ENCODE measurements at regions not wholly inside any gene's neighbourhood (a gene's known extent, or its start where the extent isn't known, plus 50 kb on each side); places are given as distances from the start of the nearest gene placed in this dataset.

DNA sequence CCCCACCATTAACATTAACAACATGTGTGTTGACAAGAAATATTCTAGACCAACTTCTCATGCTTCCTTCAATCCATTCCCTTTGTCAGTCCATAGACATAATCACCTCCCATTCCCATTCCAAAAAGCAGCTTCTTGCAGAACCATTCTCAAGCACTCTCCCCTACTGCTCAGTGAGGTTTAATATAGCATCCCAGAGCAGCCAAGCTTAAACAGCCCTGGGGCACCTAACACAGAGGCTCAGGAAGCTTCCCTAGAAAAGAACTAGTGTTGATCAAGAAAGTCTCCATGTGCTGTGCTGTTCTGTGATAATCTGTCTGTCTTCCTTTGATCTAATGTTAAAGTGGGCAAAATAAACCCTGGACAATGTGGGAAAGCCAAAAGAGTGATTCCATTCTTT is 174.2 kb upstream of the NOCT start:
- no peak for DNase-seq (ENCODE audit: low read depth)
- Histone ChIP-seq H3K27me3 (ENCODE audit: control insufficient read depth, insufficient read depth, low read length) (no peaks in the 10 kb centered on the region), H3K4me3 (ENCODE audit: low read depth, low read length) (no peak overlapping the region), H3K36me3 (ENCODE audit: control insufficient read depth, insufficient read depth, low read length) (no peaks in the 10 kb centered on the region)
- TF ChIP-seq, protein P1, sequence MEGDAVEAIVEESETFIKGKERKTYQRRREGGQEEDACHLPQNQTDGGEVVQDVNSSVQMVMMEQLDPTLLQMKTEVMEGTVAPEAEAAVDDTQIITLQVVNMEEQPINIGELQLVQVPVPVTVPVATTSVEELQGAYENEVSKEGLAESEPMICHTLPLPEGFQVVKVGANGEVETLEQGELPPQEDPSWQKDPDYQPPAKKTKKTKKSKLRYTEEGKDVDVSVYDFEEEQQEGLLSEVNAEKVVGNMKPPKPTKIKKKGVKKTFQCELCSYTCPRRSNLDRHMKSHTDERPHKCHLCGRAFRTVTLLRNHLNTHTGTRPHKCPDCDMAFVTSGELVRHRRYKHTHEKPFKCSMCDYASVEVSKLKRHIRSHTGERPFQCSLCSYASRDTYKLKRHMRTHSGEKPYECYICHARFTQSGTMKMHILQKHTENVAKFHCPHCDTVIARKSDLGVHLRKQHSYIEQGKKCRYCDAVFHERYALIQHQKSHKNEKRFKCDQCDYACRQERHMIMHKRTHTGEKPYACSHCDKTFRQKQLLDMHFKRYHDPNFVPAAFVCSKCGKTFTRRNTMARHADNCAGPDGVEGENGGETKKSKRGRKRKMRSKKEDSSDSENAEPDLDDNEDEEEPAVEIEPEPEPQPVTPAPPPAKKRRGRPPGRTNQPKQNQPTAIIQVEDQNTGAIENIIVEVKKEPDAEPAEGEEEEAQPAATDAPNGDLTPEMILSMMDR (IDR thresholded peaks at IDR 0.05; ENCODE audit: insufficient read depth, low read length, poor library complexity, severe bottlenecking): no peak

DNA sequence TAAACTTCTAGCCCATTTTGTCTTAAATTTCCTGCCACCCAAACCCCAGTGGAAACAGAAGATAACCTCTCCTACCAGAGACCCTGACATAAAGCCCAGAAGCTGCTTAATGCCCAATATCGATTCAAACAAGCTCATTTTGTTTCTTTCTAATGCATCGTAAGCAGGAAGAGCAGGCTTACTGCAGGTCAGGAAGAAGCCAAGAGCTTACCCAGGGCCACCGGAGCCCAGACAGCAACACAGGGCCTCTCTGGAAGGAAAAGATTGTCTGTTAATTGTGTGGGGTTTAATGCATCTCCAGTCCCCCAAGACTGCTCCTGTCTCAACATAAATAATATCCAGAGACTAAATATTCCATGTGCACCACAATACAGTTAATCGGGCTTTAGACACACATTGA is 177.3 kb upstream of the NOCT start:
- no peaks in the 10 kb centered on the region for H3K27me3 ChIP-seq (ENCODE audit: control insufficient read depth, insufficient read depth, low read length)
- TF ChIP-seq, protein P1 (IDR thresholded peaks at IDR 0.05; ENCODE audit: insufficient read depth, low read length, poor library complexity, severe bottlenecking): no peak
- no peak for DNase-seq (ENCODE audit: low read depth)
- no peak overlapping the region for H3K4me3 ChIP-seq (ENCODE audit: low read depth, low read length)
- no peaks in the 10 kb centered on the region for H3K36me3 ChIP-seq (ENCODE audit: control insufficient read depth, insufficient read depth, low read length)

DNA sequence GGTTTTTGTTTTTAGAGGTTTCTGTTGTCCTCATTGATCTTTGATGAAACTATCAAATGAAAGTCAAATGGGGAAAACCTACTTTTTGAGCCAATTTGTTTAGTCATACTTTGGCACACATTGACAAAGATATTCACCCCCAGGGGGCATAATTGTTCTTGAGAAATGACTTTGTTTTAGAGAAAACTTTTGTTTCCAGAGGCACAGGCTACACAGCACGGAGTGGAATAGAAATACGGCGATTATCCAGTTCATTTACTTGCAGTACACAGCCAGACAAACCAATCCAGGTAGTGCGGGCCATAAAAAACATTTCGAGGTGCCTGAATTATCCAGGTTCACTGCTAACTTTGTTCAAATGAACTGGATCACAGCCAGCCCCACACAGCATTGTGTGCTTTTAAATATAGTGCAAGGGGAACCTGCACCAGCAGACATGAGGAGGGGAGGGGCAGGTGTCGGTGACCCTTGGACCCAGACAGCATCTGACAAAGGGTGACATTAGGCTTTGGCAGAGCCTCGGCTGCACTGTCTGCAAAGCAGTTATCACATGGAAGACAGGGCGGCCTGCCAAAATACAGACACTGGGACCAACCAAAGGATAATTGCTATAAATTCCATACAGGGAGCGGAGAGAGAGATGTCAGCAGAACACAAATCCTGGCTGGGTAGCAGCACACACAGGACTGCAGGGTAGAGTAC is 179.6 kb upstream of the NOCT start:
- Histone ChIP-seq H3K4me3 (ENCODE audit: low read depth, low read length) (no peak overlapping the region), H3K27me3 (ENCODE audit: control insufficient read depth, insufficient read depth, low read length) (no peaks in the 10 kb centered on the region), H3K36me3 (ENCODE audit: control insufficient read depth, insufficient read depth, low read length) (no peaks in the 10 kb centered on the region)
- TF ChIP-seq, protein P1 (IDR thresholded peaks at IDR 0.05; ENCODE audit: insufficient read depth, low read length, poor library complexity, severe bottlenecking): peak; percentile 13
- DNase-seq (ENCODE audit: low read depth): no peak

DNA sequence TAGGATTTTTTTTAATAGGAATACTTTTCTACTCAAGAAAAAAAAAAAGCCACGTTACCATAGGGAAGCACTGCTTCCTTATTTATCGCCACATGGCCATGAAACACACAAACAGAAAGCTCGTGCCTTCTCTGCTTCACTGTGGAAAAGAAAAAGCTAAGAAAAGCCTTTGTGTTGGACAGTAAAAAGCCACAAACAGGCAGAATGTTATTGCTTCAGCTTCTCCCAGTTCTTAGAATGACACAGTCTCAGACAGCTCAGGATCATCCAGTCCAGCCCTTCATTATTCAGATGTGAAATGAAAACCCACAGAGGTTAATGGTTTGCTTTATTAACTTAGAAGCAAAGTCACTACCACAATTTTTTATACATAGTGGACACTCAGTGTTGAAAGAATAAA is 181.6 kb upstream of the NOCT start:
- H3K27me3 ChIP-seq (ENCODE audit: control insufficient read depth, insufficient read depth, low read length): no peaks in the 10 kb centered on the region
- TF ChIP-seq, protein P1 (IDR thresholded peaks at IDR 0.05; ENCODE audit: insufficient read depth, low read length, poor library complexity, severe bottlenecking): no peak
- H3K36me3 ChIP-seq (ENCODE audit: control insufficient read depth, insufficient read depth, low read length): no peaks in the 10 kb centered on the region
- H3K4me3 ChIP-seq (ENCODE audit: low read depth, low read length): no peak overlapping the region
- peak; percentile 67 for DNase-seq (ENCODE audit: low read depth)

DNA sequence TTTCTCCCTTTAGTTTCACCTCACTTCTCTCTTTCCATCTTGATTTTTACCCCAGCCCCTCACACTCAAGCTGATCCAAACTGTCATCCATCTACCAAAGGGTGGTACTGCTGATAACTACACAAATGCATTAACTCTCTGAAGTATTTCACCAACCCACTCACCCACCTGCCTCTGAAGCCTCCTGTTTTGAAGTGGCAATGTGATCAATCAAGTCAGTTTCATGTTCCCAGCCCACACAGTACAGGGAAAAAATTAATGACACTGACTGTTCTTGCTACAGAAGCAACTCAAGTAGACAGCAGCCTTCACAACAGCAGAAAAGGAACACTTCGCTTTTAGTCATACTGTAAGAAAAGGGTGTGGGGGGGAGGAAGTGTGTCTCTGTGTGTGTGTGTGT is 183.0 kb upstream of the NOCT start:
- TF ChIP-seq, protein P1 (IDR thresholded peaks at IDR 0.05; ENCODE audit: insufficient read depth, low read length, poor library complexity, severe bottlenecking): no peak
- no peak for DNase-seq (ENCODE audit: low read depth)
- Histone ChIP-seq H3K4me3 (ENCODE audit: low read depth, low read length) (no peak overlapping the region), H3K27me3 (ENCODE audit: control insufficient read depth, insufficient read depth, low read length) (no peaks in the 10 kb centered on the region), H3K36me3 (ENCODE audit: control insufficient read depth, insufficient read depth, low read length) (no peaks in the 10 kb centered on the region)

DNA sequence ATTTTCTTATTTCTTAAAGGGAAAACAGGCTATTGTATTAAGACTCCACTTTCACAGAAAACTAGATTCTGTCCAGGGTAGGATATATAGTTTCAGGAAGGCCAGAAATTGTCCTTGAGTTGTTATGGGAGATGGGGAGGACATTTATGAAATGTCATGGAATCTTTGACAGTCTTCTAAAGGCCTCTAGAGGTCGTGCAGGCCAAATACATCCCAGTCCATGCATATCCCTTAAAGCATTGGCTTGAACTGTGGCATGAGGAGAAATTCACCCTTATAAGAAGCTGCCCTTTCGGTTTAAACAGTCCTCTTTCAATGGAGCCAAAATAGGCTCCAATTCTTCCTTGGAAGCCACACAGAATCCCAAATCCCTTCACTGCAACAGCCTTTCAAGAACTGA is 183.6 kb upstream of the NOCT start:
- no peak overlapping the region for H3K4me3 ChIP-seq (ENCODE audit: low read depth, low read length)
- DNase-seq (ENCODE audit: low read depth): no peak
- no peaks in the 10 kb centered on the region for H3K27me3 ChIP-seq (ENCODE audit: control insufficient read depth, insufficient read depth, low read length)
- H3K36me3 ChIP-seq (ENCODE audit: control insufficient read depth, insufficient read depth, low read length): no peaks in the 10 kb centered on the region
- TF ChIP-seq, protein P1 (IDR thresholded peaks at IDR 0.05; ENCODE audit: insufficient read depth, low read length, poor library complexity, severe bottlenecking): no peak
